HEK293T (cell line): ENCODE measurements at regions not wholly inside any gene's neighbourhood (a gene's known extent, or its start where the extent isn't known, plus 50 kb on each side); places are given as distances from the start of the nearest gene placed in this dataset.

Experiments used
- ARNT ChIP-seq: fragments of 450-650 bp; IDR thresholded peaks from 2 replicates; pipeline ENCODE4 v1.6.1; 2017; ENCODE audit warnings: mild to moderate bottlenecking
- BHLHE40 ChIP-seq: fragments of 450-650 bp; IDR thresholded peaks from 2 replicates; pipeline ENCODE4 v1.6.1; 2016; ENCODE audit warnings: mild to moderate bottlenecking, moderate library complexity, borderline replicate concordance
- CTBP1 ChIP-seq: fragments of 450-650 bp; IDR thresholded peaks from 2 replicates; pipeline ENCODE4 v1.6.1; 2016; ENCODE audit warnings: borderline replicate concordance
- ELF4 ChIP-seq: fragments of 450-650 bp; IDR thresholded peaks from 2 replicates; pipeline ENCODE4 v1.6.1; 2017; ENCODE audit warnings: antibody characterized with exemption
- FOXK2 ChIP-seq: fragments of 450-650 bp; IDR thresholded peaks from 2 replicates; pipeline ENCODE4 v1.6.1; 2016; ENCODE audit warnings: mild to moderate bottlenecking
- FOXM1 ChIP-seq: fragments of 450-650 bp; IDR thresholded peaks from 2 replicates; pipeline ENCODE4 v1.6.1; 2017; ENCODE audit warnings: mild to moderate bottlenecking, borderline replicate concordance
- L3MBTL2 ChIP-seq: fragments of 450-650 bp; conservative IDR thresholded peaks from 2 replicates; pipeline ENCODE4 v1.6.1; 2016; ENCODE audit warnings: mild to moderate bottlenecking
- NFRKB ChIP-seq: fragments of 450-650 bp; IDR thresholded peaks from 2 replicates; pipeline ENCODE4 v1.6.1; 2016; ENCODE audit warnings: mild to moderate bottlenecking, moderate library complexity
- SP1 ChIP-seq: fragments of 450-650 bp; IDR thresholded peaks from 2 replicates; pipeline ENCODE4 v1.6.1; 2017
- SUZ12 ChIP-seq: fragments of 450-650 bp; IDR thresholded peaks from 2 replicates; pipeline ENCODE4 v1.6.1; 2016; ENCODE audit warnings: mild to moderate bottlenecking
- TARDBP ChIP-seq: fragments of 450-650 bp; IDR thresholded peaks from 2 replicates; pipeline ENCODE4 v1.6.1; 2016
- ZNF384 ChIP-seq: fragments of 450-650 bp; IDR thresholded peaks from 2 replicates; pipeline ENCODE4 v1.6.1; 2016

- TF ChIP-seq ARNT (no peak), BHLHE40 (no peak), SUZ12 (no peak), SP1 (no peak), ELF4 (no peak), TARDBP (no peak), NFRKB (no peak), ZNF384 (no peak), FOXM1 (no peak), L3MBTL2 (no peak), CTBP1 (no peak), FOXK2 (no peak)
These were observed 161.3 kb upstream of the ATP11B start for GRCh38 chr3:182632077-182632393.
